HCT116 (cell line): ENCODE measurements at regions not wholly inside any gene's neighbourhood (a gene's known extent, or its start where the extent isn't known, plus 50 kb on each side); places are given as distances from the start of the nearest gene placed in this dataset.
A peak's percentile ranks its signal among the peaks of the same experiment; 100 is the strongest.

Source experiments
- ATAC-seq: fragments of 200-7000 bp; cut with Tn5 transposase; 2 replicates; pipeline ENCODE4 v1.9.1; 2020; ENCODE audit warnings: mild to moderate bottlenecking, moderate library complexity
- BruUV-seq: library from RNA; stranded (reverse); fragments of 400-500 nt; replicated peaks from 2 replicates; lab custom pipeline; 2021; lab: Mats Ljungman, UMichigan
- CTCF ChIA-PET: fragments of 300-600 bp; sonication (Branson Sonifier 250); formaldehyde crosslinking; loops from one replicate; lab custom pipeline; 2021; ENCODE audit warnings: antibody characterized with exemption; lab: Charles Lee
- POLR2A ChIA-PET: fragments of 300-600, 350-600 bp; sonication (Branson Sonifier 250); formaldehyde crosslinking; loops from one replicate; lab custom pipeline; 2021; ENCODE audit warnings: antibody characterized with exemption; lab: Charles Lee
- RAD21 ChIA-PET, 2 experiments: fragments of 300-600 bp; sonication (Branson Sonifier 250); formaldehyde crosslinking; loops; one replicate each; lab custom pipeline; 2023; ENCODE audit warnings: low total read pairs in 2 of 2; ENCODE audit not compliant: uncharacterized antibody in 2 of 2, unreplicated experiment in 2 of 2, low non-redundant PET in 1 of 2; lab: Charles Lee
- DNase-seq: peaks from one replicate; pipeline ENCODE4 v3.0.0-alpha.2; 2010; ENCODE audit warnings: low read depth, low spot score
- H2AFZ ChIP-seq: fragments of 200-600 bp; shearing (Covaris generic), sonication (generic); 2 replicates; pipeline ENCODE4 v1.6.1; 2017; ENCODE audit warnings: low read depth, mixed run types, mixed read lengths, antibody characterized with exemption, low read length; ENCODE audit not compliant: poor library complexity, severe bottlenecking
- H3K27ac ChIP-seq: 2 replicates; pipeline ENCODE4 v1.5.1; 2012; ENCODE audit warnings: low read depth, low read length
- H3K27me3 ChIP-seq: fragments of 200-600 bp; sonication (generic); 2 replicates; pipeline ENCODE4 v1.6.1; 2016; ENCODE audit warnings: mixed run types, low read length, mixed read lengths; ENCODE audit not compliant: insufficient read depth
- H3K36me3 ChIP-seq, 2 experiments: fragments of 200-500 bp in 1 of 2; fragments of 200-600 bp in 1 of 2; sonication (Bioruptor generic) in 1 of 2; sonication (generic) in 1 of 2; 2 replicates each; pipeline versions ENCODE4 v1.5.1 to v1.6.1; 2014 to 2016; ENCODE audit warnings: low read length in 2 of 2, inconsistent platforms in 1 of 2, mixed read lengths in 1 of 2, mixed run types in 1 of 2; ENCODE audit not compliant: insufficient read depth in 2 of 2, control insufficient read depth in 1 of 2
- H3K4me1 ChIP-seq, 2 experiments: fragments of 200-600 bp in 1 of 2; sonication (generic) in 1 of 2; 2 replicates each; pipeline versions ENCODE4 v1.5.1 to v1.6.1; 2012 to 2017; ENCODE audit warnings: low read length in 2 of 2, inconsistent platforms in 1 of 2, mild to moderate bottlenecking in 1 of 2, mixed read lengths in 1 of 2, mixed run types in 1 of 2, moderate library complexity in 1 of 2; ENCODE audit not compliant: insufficient read depth in 2 of 2, control insufficient read depth in 1 of 2
- H3K4me2 ChIP-seq: fragments of 200-600 bp; sonication (generic); 2 replicates; pipeline ENCODE4 v1.6.1; 2017; ENCODE audit warnings: mixed run types, low read length, mixed read lengths
- H3K4me3 ChIP-seq, 2 experiments: fragments of 200-600 bp in 1 of 2; sonication (generic) in 1 of 2; replicated peaks in 1 of 2; 2 replicates each; pipeline ENCODE4 v1.5.1; 2011 to 2016; ENCODE audit warnings: low read length in 2 of 2, control low read depth in 1 of 2, low read depth in 1 of 2, mild to moderate bottlenecking in 1 of 2, mixed read lengths in 1 of 2, mixed run types in 1 of 2
- H3K79me2 ChIP-seq: fragments of 200-600 bp; sonication (generic); 2 replicates; pipeline ENCODE4 v1.6.1; 2017; ENCODE audit warnings: mild to moderate bottlenecking, mixed run types, low read length, moderate library complexity, mixed read lengths; ENCODE audit not compliant: insufficient read depth
- H3K9ac ChIP-seq: fragments of 200-600 bp; sonication (generic); 2 replicates; pipeline ENCODE4 v1.6.1; 2016; ENCODE audit warnings: low read length, mixed read lengths
- H3K9me2 ChIP-seq: fragments of 200-600 bp; sonication (generic), shearing (Covaris generic); 2 replicates; pipeline ENCODE4 v1.6.1; 2017; ENCODE audit warnings: mixed run types, mild to moderate bottlenecking, moderate library complexity; ENCODE audit not compliant: insufficient read depth
- H3K9me3 ChIP-seq, 2 experiments: fragments of 200-500 bp in 1 of 2; fragments of 200-600 bp in 1 of 2; sonication (Bioruptor generic) in 1 of 2; sonication (generic) in 1 of 2; 2 replicates each; pipeline ENCODE4 v1.6.1; 2014 to 2017; ENCODE audit warnings: low read length in 2 of 2, mixed read lengths in 2 of 2, inconsistent platforms in 1 of 2, low read depth in 1 of 2, mild to moderate bottlenecking in 1 of 2, mixed run types in 1 of 2, moderate library complexity in 1 of 2; ENCODE audit not compliant: control insufficient read depth in 1 of 2, insufficient read depth in 1 of 2
- H4K20me1 ChIP-seq: fragments of 200-600 bp; sonication (generic), shearing (Covaris generic); 2 replicates; pipeline ENCODE4 v1.6.1; 2017; ENCODE audit warnings: mixed run types, mild to moderate bottlenecking, moderate library complexity; ENCODE audit not compliant: insufficient read depth
- CBX3 ChIP-seq: IDR thresholded peaks from 2 replicates; pipeline ENCODE4 v1.6.1; 2012; ENCODE audit warnings: low read depth
- CEBPB ChIP-seq: IDR thresholded peaks from 2 replicates; pipeline ENCODE4 v1.6.1; 2012; ENCODE audit warnings: low read depth
- EGR1 ChIP-seq: IDR thresholded peaks from 2 replicates; pipeline ENCODE4 v1.6.1; 2012; ENCODE audit warnings: low read depth
- ELF1 ChIP-seq: IDR thresholded peaks from 2 replicates; pipeline ENCODE4 v1.6.1; 2012; ENCODE audit warnings: low read depth, borderline replicate concordance
- EZH2 ChIP-seq: fragments of 200-600 bp; sonication (generic); IDR thresholded peaks from 2 replicates; pipeline ENCODE4 v1.6.1; 2017; ENCODE audit warnings: antibody characterized with exemption, mixed run types
- EZH2phosphoT487 ChIP-seq: fragments of 200-600 bp; IDR thresholded peaks from 2 replicates; pipeline ENCODE4 v1.6.1; 2018; ENCODE audit warnings: antibody characterized with exemption, borderline replicate concordance
- FOSL1 ChIP-seq: IDR thresholded peaks from 2 replicates; pipeline ENCODE4 v1.6.1; 2012; ENCODE audit warnings: low read depth
- JUND ChIP-seq: IDR thresholded peaks from 2 replicates; pipeline ENCODE4 v1.6.1; 2012
- POLR2A ChIP-seq: IDR thresholded peaks from 2 replicates; pipeline ENCODE4 v1.7.0; 2011; ENCODE audit warnings: borderline replicate concordance; ENCODE audit not compliant: insufficient read depth, insufficient read length; ENCODE audit errors: extremely low read depth
- RAD21 ChIP-seq: IDR thresholded peaks from 2 replicates; pipeline ENCODE4 v1.6.1; 2012; ENCODE audit warnings: low read depth, mild to moderate bottlenecking
- SIN3A ChIP-seq: IDR thresholded peaks from 2 replicates; pipeline ENCODE4 v1.6.1; 2012; ENCODE audit warnings: low read depth
- SP1 ChIP-seq: IDR thresholded peaks from 2 replicates; pipeline ENCODE4 v1.6.1; 2012; ENCODE audit warnings: low read depth
- TCF7L2 ChIP-seq: IDR thresholded peaks from 2 replicates; pipeline ENCODE4 v1.7.0; 2011; ENCODE audit warnings: borderline replicate concordance, inconsistent platforms; ENCODE audit not compliant: insufficient read depth, insufficient read length; ENCODE audit errors: extremely low read depth
- YY1 ChIP-seq: IDR thresholded peaks from 2 replicates; pipeline ENCODE4 v1.6.1; 2011; ENCODE audit warnings: low read length, low read depth, moderate library complexity, mild to moderate bottlenecking; ENCODE audit not compliant: insufficient replicate concordance; ENCODE audit errors: extremely low read depth
- ZFX ChIP-seq: fragments of 450-650 bp; IDR thresholded peaks from 2 replicates; pipeline ENCODE4 v1.6.1; 2017
- ZNF274 ChIP-seq: fragments of 200-500 bp; sonication (Bioruptor generic); IDR thresholded peaks from 2 replicates; pipeline ENCODE4 v1.6.1; 2014; ENCODE audit warnings: mild to moderate bottlenecking, low read depth, low read length, inconsistent platforms
- intact Hi-C: fragments of 100-400 bp; cut with micrococcal nuclease; formaldehyde crosslinking; loops from 2 replicates; pipeline ENCODE4 v1.10.0; 2022
- TF ChIP-seq, protein P1 (sequence below): IDR thresholded peaks from 2 replicates; pipeline ENCODE4 v1.6.1; 2012
- TF ChIP-seq, protein P2 (sequence below): IDR thresholded peaks from 2 replicates; pipeline ENCODE4 v1.6.1; 2012
- TF ChIP-seq, protein P3 (sequence below): IDR thresholded peaks from 2 replicates; pipeline ENCODE4 v1.6.1; 2011; ENCODE audit warnings: mild to moderate bottlenecking, low read length, moderate library complexity; ENCODE audit not compliant: insufficient replicate concordance; ENCODE audit errors: extremely low read depth
- TF ChIP-seq, protein P4 (sequence below), 3 experiments: fragments of 200-600 bp in 1 of 3; sonication (generic) in 1 of 3; IDR thresholded peaks in 2 of 3; conservative IDR thresholded peaks in 1 of 3; 2 replicates each; pipeline ENCODE4 v1.5.1; 2012 to 2017; ENCODE audit warnings: low read depth in 2 of 3, low read length in 2 of 3, antibody characterized with exemption in 1 of 3, borderline replicate concordance in 1 of 3, control low read depth in 1 of 3, mild to moderate bottlenecking in 1 of 3, mixed read lengths in 1 of 3, mixed run types in 1 of 3, moderate library complexity in 1 of 3; ENCODE audit not compliant: insufficient read depth in 1 of 3
- TF ChIP-seq, protein P5 (sequence below): IDR thresholded peaks from 2 replicates; pipeline ENCODE4 v1.6.1; 2012; ENCODE audit warnings: low read depth

DNA sequence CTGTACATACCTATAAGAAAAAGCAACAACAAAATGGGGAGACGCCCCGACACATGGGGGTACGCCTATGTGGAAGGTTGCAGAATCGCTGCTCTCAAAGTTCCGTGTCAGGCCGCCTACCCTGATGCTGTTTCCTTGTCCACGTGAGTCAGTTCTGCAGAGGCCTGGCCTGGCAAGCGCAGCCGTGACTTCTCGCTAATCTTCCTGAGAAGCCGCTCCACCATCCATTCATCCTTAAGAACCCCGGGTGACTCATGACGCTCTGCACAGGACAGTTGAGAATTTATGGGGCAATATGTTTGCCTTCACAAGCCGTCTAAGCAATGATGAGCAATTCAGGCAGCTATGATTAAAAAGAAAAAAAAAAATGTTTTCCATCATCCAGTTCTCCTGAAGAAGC, 122.3 kb upstream of the TMPRSS2 start:
- no peak overlapping the region for H3K9ac ChIP-seq
- H3K9me2 ChIP-seq, result no peaks in the 10 kb centered on the region
- H3K36me3 ChIP-seq, result no peaks in the 10 kb centered on the region
- H4K20me1 ChIP-seq, result no peaks in the 10 kb centered on the region
- 0 out of 2 replicates have a peak overlapping the region, but pooled peaks have one; percentile 29 for H3K27ac ChIP-seq
- H3K9me3 ChIP-seq, result peaks cover 0 to 5% of the 10 kb centered on the region in 2 experiments; a peak in 1 of 4 replicates
- BruUV-seq, result no TSS peak
- ChIA-PET POLR2A (no interaction called here), CTCF (interaction anchor here (4.1 kb wide), 1 partner anchor 18 kb away, joined by 18 read pairs; no protein-coding TSS in a partner anchor), RAD21 (no interaction called here)
- ATAC-seq, result peak; percentile 85
- H3K4me3 ChIP-seq, result peak overlapping the region in 1 of 2 experiments; percentile 23; a peak in 2 of 4 replicates
- intact Hi-C loops, result no loop called here
- DNase-seq, result peak; percentile 86
- peak overlapping the region; percentile 72 for H3K4me2 ChIP-seq
- H3K4me1 ChIP-seq, result peaks cover 27 to 44% of the 10 kb centered on the region in 2 experiments
- peak overlapping the region; percentile 90 for H2AFZ ChIP-seq
- H3K27me3 ChIP-seq, result peaks cover 11% of the 10 kb centered on the region
- H3K79me2 ChIP-seq, result no peaks in the 10 kb centered on the region
- peak; percentile 47 for TF ChIP-seq CEBPB
- TF ChIP-seq ZNF274, result no peak
- peak; percentile 76 for TF ChIP-seq JUND
- no peak for TF ChIP-seq EGR1
- no peak for TF ChIP-seq EZH2
- TF ChIP-seq POLR2A, result no peak
- no peak for TF ChIP-seq YY1
- TF ChIP-seq, protein P1, sequence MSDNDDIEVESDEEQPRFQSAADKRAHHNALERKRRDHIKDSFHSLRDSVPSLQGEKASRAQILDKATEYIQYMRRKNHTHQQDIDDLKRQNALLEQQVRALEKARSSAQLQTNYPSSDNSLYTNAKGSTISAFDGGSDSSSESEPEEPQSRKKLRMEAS, result peak; percentile 76
- no peak for TF ChIP-seq TCF7L2
- TF ChIP-seq, protein P2, sequence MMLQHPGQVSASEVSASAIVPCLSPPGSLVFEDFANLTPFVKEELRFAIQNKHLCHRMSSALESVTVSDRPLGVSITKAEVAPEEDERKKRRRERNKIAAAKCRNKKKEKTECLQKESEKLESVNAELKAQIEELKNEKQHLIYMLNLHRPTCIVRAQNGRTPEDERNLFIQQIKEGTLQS, result no peak
- 0 out of 2 replicates have a peak, but pooled peaks have one; percentile 42 for TF ChIP-seq CBX3
- TF ChIP-seq RAD21, result no peak
- TF ChIP-seq, protein P3, sequence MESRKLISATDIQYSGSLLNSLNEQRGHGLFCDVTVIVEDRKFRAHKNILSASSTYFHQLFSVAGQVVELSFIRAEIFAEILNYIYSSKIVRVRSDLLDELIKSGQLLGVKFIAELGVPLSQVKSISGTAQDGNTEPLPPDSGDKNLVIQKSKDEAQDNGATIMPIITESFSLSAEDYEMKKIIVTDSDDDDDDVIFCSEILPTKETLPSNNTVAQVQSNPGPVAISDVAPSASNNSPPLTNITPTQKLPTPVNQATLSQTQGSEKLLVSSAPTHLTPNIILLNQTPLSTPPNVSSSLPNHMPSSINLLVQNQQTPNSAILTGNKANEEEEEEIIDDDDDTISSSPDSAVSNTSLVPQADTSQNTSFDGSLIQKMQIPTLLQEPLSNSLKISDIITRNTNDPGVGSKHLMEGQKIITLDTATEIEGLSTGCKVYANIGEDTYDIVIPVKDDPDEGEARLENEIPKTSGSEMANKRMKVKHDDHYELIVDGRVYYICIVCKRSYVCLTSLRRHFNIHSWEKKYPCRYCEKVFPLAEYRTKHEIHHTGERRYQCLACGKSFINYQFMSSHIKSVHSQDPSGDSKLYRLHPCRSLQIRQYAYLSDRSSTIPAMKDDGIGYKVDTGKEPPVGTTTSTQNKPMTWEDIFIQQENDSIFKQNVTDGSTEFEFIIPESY, result no peak
- peak; percentile 58 for TF ChIP-seq SP1
- no peak for TF ChIP-seq ZFX
- TF ChIP-seq SIN3A, result no peak
- no peak for TF ChIP-seq ELF1
- TF ChIP-seq, protein P4, sequence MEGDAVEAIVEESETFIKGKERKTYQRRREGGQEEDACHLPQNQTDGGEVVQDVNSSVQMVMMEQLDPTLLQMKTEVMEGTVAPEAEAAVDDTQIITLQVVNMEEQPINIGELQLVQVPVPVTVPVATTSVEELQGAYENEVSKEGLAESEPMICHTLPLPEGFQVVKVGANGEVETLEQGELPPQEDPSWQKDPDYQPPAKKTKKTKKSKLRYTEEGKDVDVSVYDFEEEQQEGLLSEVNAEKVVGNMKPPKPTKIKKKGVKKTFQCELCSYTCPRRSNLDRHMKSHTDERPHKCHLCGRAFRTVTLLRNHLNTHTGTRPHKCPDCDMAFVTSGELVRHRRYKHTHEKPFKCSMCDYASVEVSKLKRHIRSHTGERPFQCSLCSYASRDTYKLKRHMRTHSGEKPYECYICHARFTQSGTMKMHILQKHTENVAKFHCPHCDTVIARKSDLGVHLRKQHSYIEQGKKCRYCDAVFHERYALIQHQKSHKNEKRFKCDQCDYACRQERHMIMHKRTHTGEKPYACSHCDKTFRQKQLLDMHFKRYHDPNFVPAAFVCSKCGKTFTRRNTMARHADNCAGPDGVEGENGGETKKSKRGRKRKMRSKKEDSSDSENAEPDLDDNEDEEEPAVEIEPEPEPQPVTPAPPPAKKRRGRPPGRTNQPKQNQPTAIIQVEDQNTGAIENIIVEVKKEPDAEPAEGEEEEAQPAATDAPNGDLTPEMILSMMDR (IDR thresholded peaks at IDR 0.05 in 2 of 3, conservative IDR thresholded peaks at IDR 0.05 in 1 of 3; ENCODE audit: borderline replicate concordance in 1 of 3, insufficient read depth in 1 of 3, low read depth in 2 of 3, low read length in 2 of 3), result no peak
- no peak for TF ChIP-seq EZH2phosphoT487
- TF ChIP-seq FOSL1, result peak; percentile 64
- TF ChIP-seq, protein P5, sequence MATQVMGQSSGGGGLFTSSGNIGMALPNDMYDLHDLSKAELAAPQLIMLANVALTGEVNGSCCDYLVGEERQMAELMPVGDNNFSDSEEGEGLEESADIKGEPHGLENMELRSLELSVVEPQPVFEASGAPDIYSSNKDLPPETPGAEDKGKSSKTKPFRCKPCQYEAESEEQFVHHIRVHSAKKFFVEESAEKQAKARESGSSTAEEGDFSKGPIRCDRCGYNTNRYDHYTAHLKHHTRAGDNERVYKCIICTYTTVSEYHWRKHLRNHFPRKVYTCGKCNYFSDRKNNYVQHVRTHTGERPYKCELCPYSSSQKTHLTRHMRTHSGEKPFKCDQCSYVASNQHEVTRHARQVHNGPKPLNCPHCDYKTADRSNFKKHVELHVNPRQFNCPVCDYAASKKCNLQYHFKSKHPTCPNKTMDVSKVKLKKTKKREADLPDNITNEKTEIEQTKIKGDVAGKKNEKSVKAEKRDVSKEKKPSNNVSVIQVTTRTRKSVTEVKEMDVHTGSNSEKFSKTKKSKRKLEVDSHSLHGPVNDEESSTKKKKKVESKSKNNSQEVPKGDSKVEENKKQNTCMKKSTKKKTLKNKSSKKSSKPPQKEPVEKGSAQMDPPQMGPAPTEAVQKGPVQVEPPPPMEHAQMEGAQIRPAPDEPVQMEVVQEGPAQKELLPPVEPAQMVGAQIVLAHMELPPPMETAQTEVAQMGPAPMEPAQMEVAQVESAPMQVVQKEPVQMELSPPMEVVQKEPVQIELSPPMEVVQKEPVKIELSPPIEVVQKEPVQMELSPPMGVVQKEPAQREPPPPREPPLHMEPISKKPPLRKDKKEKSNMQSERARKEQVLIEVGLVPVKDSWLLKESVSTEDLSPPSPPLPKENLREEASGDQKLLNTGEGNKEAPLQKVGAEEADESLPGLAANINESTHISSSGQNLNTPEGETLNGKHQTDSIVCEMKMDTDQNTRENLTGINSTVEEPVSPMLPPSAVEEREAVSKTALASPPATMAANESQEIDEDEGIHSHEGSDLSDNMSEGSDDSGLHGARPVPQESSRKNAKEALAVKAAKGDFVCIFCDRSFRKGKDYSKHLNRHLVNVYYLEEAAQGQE, result no peak
